ENCODE measurements at regions not wholly inside any gene's neighbourhood (a gene's known extent, or its start where the extent isn't known, plus 50 kb on each side); places are given as distances from the start of the nearest gene placed in this dataset.

GRCh38 chr18:54692463-54692862 is 101.4 kb downstream of the DYNAP start:
- Histone ChIP-seq H3K27ac (replicated peaks) (no peak overlapping the region), H3K4me3 (no peak overlapping the region), H3K27me3 (ENCODE audit: low read depth) (no peaks in the 10 kb centered on the region), H3K4me1 (no peaks in the 10 kb centered on the region), H3K36me3 (no peaks in the 10 kb centered on the region), H3K9me3 (replicated peaks) (peaks cover 14% of the 10 kb centered on the region)
- DNase-seq = no peak
- TF ChIP-seq, protein P1, sequence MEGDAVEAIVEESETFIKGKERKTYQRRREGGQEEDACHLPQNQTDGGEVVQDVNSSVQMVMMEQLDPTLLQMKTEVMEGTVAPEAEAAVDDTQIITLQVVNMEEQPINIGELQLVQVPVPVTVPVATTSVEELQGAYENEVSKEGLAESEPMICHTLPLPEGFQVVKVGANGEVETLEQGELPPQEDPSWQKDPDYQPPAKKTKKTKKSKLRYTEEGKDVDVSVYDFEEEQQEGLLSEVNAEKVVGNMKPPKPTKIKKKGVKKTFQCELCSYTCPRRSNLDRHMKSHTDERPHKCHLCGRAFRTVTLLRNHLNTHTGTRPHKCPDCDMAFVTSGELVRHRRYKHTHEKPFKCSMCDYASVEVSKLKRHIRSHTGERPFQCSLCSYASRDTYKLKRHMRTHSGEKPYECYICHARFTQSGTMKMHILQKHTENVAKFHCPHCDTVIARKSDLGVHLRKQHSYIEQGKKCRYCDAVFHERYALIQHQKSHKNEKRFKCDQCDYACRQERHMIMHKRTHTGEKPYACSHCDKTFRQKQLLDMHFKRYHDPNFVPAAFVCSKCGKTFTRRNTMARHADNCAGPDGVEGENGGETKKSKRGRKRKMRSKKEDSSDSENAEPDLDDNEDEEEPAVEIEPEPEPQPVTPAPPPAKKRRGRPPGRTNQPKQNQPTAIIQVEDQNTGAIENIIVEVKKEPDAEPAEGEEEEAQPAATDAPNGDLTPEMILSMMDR (IDR thresholded peaks at IDR 0.05; ENCODE audit: borderline replicate concordance) = no peak
- intact Hi-C loops (cut with micrococcal nuclease) = no loop called here

DNA sequence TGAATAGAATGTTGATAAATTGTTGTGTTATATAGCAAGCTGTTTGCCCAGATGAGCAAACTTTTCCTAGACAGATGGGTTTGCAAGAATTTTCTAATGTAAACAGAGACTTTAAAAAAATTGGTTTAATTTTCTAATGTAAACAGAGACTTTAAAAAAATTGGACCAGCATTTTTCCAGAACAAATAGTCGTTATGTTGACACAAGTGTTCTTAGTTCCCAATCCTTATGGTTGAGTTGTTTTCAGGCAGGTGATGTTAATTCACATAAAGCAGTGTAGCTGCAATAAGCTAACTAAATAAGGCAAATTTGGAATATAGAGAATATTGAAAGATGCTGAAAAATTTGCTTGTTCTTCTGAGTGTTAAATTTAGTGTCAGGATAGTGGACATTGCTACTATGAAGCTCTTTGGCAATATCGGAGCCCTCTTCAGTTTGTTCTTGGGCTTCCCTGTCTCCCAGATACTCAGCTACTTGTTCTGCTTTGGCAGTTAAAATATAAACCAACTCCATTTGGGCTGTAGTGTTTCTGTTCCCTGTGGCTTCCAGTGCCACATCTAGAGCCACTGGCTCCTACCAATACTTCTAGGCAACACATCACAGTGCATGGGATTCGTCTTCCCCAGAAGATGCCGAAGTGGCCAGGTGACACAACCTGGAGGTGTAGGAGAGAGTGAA is 105.7 kb downstream of the DYNAP start:
- intact Hi-C loops (cut with micrococcal nuclease) = no loop called here
- TF ChIP-seq, protein P1 (IDR thresholded peaks at IDR 0.05; ENCODE audit: borderline replicate concordance) = no peak
- no peaks in the 10 kb centered on the region for H3K36me3 ChIP-seq
- H3K27me3 ChIP-seq (ENCODE audit: low read depth) = no peaks in the 10 kb centered on the region
- peaks cover 14% of the 10 kb centered on the region for H3K9me3 ChIP-seq (replicated peaks)
- no peak overlapping the region for H3K4me3 ChIP-seq
- H3K4me1 ChIP-seq = no peaks in the 10 kb centered on the region
- DNase-seq = no peak
- H3K27ac ChIP-seq (replicated peaks) = no peak overlapping the region

GRCh38 chr18:54700580-54700979 is 109.5 kb downstream of the DYNAP start:
- intact Hi-C loops (cut with micrococcal nuclease) = no loop called here
- H3K9me3 ChIP-seq (replicated peaks) = peaks cover under 1% of the 10 kb centered on the region
- TF ChIP-seq, protein P1 (IDR thresholded peaks at IDR 0.05; ENCODE audit: borderline replicate concordance) = no peak
- no peaks in the 10 kb centered on the region for H3K27me3 ChIP-seq (ENCODE audit: low read depth)
- H3K4me3 ChIP-seq = no peak overlapping the region
- no peaks in the 10 kb centered on the region for H3K4me1 ChIP-seq
- no peaks in the 10 kb centered on the region for H3K36me3 ChIP-seq
- DNase-seq = no peak
- H3K27ac ChIP-seq (replicated peaks) = no peak overlapping the region

DNA sequence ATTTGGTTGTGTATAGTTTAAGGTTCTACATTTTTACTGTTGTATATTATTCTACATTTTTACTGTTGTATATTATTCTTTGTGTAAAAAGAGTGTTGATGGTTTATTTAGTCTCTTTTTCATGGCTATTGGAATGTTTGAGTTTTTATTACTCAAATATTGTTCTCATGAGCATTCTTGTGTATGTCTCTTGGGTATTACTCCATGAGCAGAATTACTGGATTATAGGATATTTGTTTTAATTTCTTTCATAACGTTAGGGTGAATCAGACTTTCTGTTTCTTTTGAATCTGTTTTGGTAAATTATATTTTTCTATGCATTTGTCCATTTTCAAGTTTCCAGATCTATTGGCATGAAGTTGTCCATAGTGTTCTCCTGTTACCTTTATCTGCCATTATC is 111.6 kb downstream of the DYNAP start:
- Histone ChIP-seq H3K27me3 (ENCODE audit: low read depth) (no peaks in the 10 kb centered on the region), H3K4me3 (no peak overlapping the region), H3K9me3 (replicated peaks) (peaks cover 19% of the 10 kb centered on the region), H3K27ac (replicated peaks) (no peak overlapping the region), H3K36me3 (no peaks in the 10 kb centered on the region), H3K4me1 (no peaks in the 10 kb centered on the region)
- intact Hi-C loops (cut with micrococcal nuclease) = no loop called here
- TF ChIP-seq, protein P1 (IDR thresholded peaks at IDR 0.05; ENCODE audit: borderline replicate concordance) = no peak
- no peak for DNase-seq

GRCh38 chr18:54710074-54710899 is 118.0 kb upstream of the RAB27B start:
- TF ChIP-seq, protein P1 (IDR thresholded peaks at IDR 0.05; ENCODE audit: borderline replicate concordance) = no peak

More at GRCh38 chr18:54710074-54710899, 118.0 kb upstream of the RAB27B start:
- Histone ChIP-seq H3K27ac (replicated peaks) (no peak overlapping the region), H3K27me3 (ENCODE audit: low read depth) (no peaks in the 10 kb centered on the region), H3K9me3 (replicated peaks) (peaks cover 23% of the 10 kb centered on the region), H3K4me1 (no peaks in the 10 kb centered on the region), H3K36me3 (no peaks in the 10 kb centered on the region), H3K4me3 (no peak overlapping the region)
- intact Hi-C loops (cut with micrococcal nuclease) = no loop called here
- no peak for DNase-seq
